K562 (cell line): ENCODE measurements at regions not wholly inside any gene's neighbourhood (a gene's known extent, or its start where the extent isn't known, plus 50 kb on each side); places are given as distances from the start of the nearest gene placed in this dataset.

Experiments used
- CREM ChIP-seq: IDR thresholded peaks from 2 replicates; pipeline ENCODE4 v1.6.1; 2014; ENCODE audit warnings: antibody characterized with exemption, low read depth
- RHOXF2B ChIP-seq: fragments of 250-450 bp; sonication (Bioruptor Pico); conservative IDR thresholded peaks from 2 replicates; pipeline ENCODE4 v1.5.1; 2021
- SRF ChIP-seq, 2 experiments: fragments of 250-450, 450-650 bp in 1 of 2; sonication (Bioruptor Pico) in 1 of 2; sonication (generic) in 1 of 2; formaldehyde crosslinking; IDR thresholded peaks; 2 replicates each; pipeline versions ENCODE4 v1.5.0 to v1.5.1; 2020 to 2022; ENCODE audit warnings: mild to moderate bottlenecking in 1 of 2, missing genetic modification reagents in 1 of 2
- SRSF3 ChIP-seq: fragments of 200-400 bp; formaldehyde crosslinking; IDR thresholded peaks from 2 replicates; pipeline ENCODE4 v1.6.1; 2016; ENCODE audit warnings: mild to moderate bottlenecking, low read length, moderate library complexity; ENCODE audit not compliant: insufficient read depth
- ZEB2 ChIP-seq: fragments of 450-650 bp; IDR thresholded peaks from 2 replicates; pipeline ENCODE4 v1.6.1; 2016
- ZNF12 ChIP-seq: sonication (generic); formaldehyde crosslinking; IDR thresholded peaks from 2 replicates; pipeline ENCODE4 v1.4.0; 2020; ENCODE audit warnings: mild to moderate bottlenecking, missing genetic modification reagents
- ZNF165 ChIP-seq: fragments of 250-450 bp; sonication (Bioruptor Pico); IDR thresholded peaks from 2 replicates; pipeline ENCODE4 v1.4.0; 2020; ENCODE audit warnings: borderline replicate concordance
- ZNF263 ChIP-seq: sonication (generic); formaldehyde crosslinking; IDR thresholded peaks from 2 replicates; pipeline ENCODE4 v1.8.0; 2022; ENCODE audit warnings: mild to moderate bottlenecking, missing genetic modification reagents, borderline replicate concordance
- TF ChIP-seq, protein P1 (sequence below): sonication (generic); formaldehyde crosslinking; IDR thresholded peaks from 2 replicates; pipeline ENCODE4 v1.8.0; 2023; ENCODE audit warnings: mild to moderate bottlenecking, missing genetic modification reagents
- TF ChIP-seq, protein P2 (sequence below): fragments of 250-450 bp; sonication (Bioruptor Pico); IDR thresholded peaks from 2 replicates; pipeline ENCODE4 v1.8.0; 2022; ENCODE audit warnings: moderate library complexity, mild to moderate bottlenecking, inconsistent platforms
- TF ChIP-seq, protein P3 (sequence below): sonication (generic); formaldehyde crosslinking; IDR thresholded peaks from 2 replicates; pipeline ENCODE4 v1.8.0; 2022; ENCODE audit warnings: missing genetic modification reagents, mild to moderate bottlenecking, borderline replicate concordance
- TF ChIP-seq, protein P4 (sequence below): fragments of 250-450 bp; sonication (Bioruptor Pico); IDR thresholded peaks from 2 replicates; pipeline ENCODE4 v1.5.0; 2021
- TF ChIP-seq, protein P5 (sequence below): sonication (generic); formaldehyde crosslinking; IDR thresholded peaks from 2 replicates; pipeline ENCODE4 v1.8.1; 2023; ENCODE audit warnings: missing genetic modification reagents, mild to moderate bottlenecking, borderline replicate concordance
- TF ChIP-seq, protein P6 (sequence below), 3 experiments: fragments of 200-800 bp in 1 of 3; sonication (Bioruptor generic) in 1 of 3; sonication (generic) in 1 of 3; formaldehyde crosslinking in 1 of 3; IDR thresholded peaks; 2 replicates each; pipeline versions ENCODE4 v1.6.1 to v1.8.0; 2016 to 2022; ENCODE audit warnings: mild to moderate bottlenecking in 2 of 3, missing compliant biosample characterization in 2 of 3, missing genetic modification characterization in 2 of 3, missing genetic modification reagents in 1 of 3

DNA sequence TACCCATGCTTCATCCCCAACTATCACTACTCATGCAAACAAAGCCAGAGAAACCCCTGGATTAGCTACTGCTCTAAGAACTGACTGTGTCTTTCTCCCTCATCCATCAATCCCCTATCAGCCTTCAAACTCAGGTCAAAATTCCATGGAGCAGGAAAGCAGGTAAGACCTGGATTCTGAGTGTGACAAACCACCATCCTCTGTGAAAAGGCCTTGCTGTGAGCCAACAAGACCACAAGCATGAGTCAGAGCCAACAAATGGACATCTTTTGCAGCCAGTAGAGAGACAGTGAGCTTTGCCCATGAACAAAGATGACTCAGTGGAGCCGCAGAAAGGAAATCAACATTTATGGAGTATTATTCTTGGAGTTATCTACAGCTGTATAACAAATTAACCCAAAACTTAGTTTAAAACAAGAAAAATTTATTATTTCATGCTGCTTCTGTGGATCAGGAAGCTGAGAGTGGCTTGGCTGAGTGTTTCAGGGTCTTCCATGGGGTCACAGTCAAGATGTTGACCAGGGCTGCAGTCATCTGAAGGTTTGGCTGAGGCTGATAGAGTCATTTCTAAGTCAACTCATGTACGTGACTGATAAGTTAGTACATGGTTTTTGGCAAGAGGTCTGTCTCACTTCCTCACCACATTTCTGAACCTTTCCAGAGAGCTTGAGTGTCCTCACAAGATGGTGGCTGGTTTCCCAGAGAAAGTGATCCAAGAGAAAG lies 61.1 kb downstream of the PITPNM2 start (continued):
- TF ChIP-seq, protein P1, sequence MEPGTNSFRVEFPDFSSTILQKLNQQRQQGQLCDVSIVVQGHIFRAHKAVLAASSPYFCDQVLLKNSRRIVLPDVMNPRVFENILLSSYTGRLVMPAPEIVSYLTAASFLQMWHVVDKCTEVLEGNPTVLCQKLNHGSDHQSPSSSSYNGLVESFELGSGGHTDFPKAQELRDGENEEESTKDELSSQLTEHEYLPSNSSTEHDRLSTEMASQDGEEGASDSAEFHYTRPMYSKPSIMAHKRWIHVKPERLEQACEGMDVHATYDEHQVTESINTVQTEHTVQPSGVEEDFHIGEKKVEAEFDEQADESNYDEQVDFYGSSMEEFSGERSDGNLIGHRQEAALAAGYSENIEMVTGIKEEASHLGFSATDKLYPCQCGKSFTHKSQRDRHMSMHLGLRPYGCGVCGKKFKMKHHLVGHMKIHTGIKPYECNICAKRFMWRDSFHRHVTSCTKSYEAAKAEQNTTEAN (CRISPR knock-in tag): no peak
- no peak for TF ChIP-seq ZNF263
- TF ChIP-seq, protein P2, sequence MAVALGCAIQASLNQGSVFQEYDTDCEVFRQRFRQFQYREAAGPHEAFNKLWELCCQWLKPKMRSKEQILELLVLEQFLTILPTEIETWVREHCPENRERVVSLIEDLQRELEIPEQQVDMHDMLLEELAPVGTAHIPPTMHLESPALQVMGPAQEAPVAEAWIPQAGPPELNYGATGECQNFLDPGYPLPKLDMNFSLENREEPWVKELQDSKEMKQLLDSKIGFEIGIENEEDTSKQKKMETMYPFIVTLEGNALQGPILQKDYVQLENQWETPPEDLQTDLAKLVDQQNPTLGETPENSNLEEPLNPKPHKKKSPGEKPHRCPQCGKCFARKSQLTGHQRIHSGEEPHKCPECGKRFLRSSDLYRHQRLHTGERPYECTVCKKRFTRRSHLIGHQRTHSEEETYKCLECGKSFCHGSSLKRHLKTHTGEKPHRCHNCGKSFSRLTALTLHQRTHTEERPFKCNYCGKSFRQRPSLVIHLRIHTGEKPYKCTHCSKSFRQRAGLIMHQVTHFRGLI (CRISPR knock-in tag): no peak
- no peak for TF ChIP-seq SRF (CRISPR knock-in tag; IDR thresholded peaks at IDR 0.05)
- peak; percentile 3; the same call in 1 of the 2 replicates for TF ChIP-seq CREM
- TF ChIP-seq RHOXF2B (CRISPR knock-in tag): no peak
- TF ChIP-seq ZNF12 (CRISPR knock-in tag): no peak
- TF ChIP-seq SRSF3: no peak
- TF ChIP-seq, protein P3, sequence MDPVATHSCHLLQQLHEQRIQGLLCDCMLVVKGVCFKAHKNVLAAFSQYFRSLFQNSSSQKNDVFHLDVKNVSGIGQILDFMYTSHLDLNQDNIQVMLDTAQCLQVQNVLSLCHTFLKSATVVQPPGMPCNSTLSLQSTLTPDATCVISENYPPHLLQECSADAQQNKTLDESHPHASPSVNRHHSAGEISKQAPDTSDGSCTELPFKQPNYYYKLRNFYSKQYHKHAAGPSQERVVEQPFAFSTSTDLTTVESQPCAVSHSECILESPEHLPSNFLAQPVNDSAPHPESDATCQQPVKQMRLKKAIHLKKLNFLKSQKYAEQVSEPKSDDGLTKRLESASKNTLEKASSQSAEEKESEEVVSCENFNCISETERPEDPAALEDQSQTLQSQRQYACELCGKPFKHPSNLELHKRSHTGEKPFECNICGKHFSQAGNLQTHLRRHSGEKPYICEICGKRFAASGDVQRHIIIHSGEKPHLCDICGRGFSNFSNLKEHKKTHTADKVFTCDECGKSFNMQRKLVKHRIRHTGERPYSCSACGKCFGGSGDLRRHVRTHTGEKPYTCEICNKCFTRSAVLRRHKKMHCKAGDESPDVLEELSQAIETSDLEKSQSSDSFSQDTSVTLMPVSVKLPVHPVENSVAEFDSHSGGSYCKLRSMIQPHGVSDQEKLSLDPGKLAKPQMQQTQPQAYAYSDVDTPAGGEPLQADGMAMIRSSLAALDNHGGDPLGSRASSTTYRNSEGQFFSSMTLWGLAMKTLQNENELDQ (CRISPR knock-in tag): no peak
- TF ChIP-seq, protein P4, sequence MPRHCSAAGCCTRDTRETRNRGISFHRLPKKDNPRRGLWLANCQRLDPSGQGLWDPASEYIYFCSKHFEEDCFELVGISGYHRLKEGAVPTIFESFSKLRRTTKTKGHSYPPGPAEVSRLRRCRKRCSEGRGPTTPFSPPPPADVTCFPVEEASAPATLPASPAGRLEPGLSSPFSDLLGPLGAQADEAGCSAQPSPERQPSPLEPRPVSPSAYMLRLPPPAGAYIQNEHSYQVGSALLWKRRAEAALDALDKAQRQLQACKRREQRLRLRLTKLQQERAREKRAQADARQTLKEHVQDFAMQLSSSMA (CRISPR knock-in tag): no peak
- TF ChIP-seq ZEB2: peak; percentile 70
- no peak for TF ChIP-seq ZNF165 (CRISPR knock-in tag)
- TF ChIP-seq, protein P5, sequence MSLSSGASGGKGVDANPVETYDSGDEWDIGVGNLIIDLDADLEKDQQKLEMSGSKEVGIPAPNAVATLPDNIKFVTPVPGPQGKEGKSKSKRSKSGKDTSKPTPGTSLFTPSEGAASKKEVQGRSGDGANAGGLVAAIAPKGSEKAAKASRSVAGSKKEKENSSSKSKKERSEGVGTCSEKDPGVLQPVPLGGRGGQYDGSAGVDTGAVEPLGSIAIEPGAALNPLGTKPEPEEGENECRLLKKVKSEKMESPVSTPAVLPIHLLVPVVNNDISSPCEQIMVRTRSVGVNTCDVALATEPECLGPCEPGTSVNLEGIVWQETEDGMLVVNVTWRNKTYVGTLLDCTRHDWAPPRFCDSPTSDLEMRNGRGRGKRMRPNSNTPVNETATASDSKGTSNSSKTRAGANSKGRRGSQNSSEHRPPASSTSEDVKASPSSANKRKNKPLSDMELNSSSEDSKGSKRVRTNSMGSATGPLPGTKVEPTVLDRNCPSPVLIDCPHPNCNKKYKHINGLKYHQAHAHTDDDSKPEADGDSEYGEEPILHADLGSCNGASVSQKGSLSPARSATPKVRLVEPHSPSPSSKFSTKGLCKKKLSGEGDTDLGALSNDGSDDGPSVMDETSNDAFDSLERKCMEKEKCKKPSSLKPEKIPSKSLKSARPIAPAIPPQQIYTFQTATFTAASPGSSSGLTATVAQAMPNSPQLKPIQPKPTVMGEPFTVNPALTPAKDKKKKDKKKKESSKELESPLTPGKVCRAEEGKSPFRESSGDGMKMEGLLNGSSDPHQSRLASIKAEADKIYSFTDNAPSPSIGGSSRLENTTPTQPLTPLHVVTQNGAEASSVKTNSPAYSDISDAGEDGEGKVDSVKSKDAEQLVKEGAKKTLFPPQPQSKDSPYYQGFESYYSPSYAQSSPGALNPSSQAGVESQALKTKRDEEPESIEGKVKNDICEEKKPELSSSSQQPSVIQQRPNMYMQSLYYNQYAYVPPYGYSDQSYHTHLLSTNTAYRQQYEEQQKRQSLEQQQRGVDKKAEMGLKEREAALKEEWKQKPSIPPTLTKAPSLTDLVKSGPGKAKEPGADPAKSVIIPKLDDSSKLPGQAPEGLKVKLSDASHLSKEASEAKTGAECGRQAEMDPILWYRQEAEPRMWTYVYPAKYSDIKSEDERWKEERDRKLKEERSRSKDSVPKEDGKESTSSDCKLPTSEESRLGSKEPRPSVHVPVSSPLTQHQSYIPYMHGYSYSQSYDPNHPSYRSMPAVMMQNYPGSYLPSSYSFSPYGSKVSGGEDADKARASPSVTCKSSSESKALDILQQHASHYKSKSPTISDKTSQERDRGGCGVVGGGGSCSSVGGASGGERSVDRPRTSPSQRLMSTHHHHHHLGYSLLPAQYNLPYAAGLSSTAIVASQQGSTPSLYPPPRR (CRISPR knock-in tag): no peak
- TF ChIP-seq, protein P6, sequence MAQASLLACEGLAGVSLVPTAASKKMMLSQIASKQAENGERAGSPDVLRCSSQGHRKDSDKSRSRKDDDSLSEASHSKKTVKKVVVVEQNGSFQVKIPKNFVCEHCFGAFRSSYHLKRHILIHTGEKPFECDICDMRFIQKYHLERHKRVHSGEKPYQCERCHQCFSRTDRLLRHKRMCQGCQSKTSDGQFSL (CRISPR knock-in tag; IDR thresholded peaks at IDR 0.05): no peak
- TF ChIP-seq, protein P6 (tag; IDR thresholded peaks at IDR 0.05): no peak
